ENCODE measurements at regions not wholly inside any gene's neighbourhood (a gene's known extent, or its start where the extent isn't known, plus 50 kb on each side); places are given as distances from the start of the nearest gene placed in this dataset.
"Not testable (repeated sequence)": the region's sequence is repeated elsewhere in the genome, so short reads cannot be mapped to it uniquely, and the experiment has no call there.

GRCh38 chr10:121112579-121113384 is 261.6 kb downstream of the WDR11 start:
- DNase-seq, result no peak
- intact Hi-C loops (cut with DNase I), result no loop called here

DNA sequence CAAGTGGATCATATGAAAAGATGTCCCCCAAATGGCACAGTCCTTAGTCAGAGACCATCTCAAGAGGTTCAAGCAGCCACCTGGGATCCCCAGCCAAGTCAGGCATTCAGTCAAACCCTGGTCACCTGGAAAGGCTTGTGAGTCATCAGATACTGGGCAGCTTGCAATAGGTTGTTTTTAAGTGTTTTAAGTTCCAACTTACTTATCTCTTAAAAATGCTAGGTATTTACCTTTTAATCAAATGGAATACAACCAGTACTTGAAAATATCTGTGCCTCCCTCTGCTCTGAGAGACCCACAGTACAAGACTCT is 262.2 kb downstream of the WDR11 start:
- intact Hi-C loops (cut with DNase I), result no loop called here
- no peak for DNase-seq

DNA sequence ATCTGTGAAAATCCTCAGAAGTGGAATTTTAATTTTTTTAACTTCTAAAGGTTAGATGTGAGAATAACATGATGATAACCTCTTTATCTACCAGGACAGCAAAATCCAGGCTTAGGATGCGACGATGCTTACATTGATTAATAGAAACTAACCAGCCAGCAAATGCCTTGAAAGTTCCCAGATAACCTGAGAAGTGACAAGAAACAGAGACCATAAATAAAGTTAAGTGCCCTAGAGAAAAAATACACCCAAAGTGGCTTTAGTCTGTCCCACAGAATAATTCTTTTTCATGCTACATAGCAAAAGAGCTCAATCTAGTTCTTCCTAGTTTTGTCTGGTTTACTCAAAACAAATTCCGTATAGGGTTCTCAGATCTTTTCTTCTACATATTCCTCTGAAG is 262.7 kb downstream of the WDR11 start:
- no peak for DNase-seq
- intact Hi-C loops (cut with DNase I), result no loop called here

- intact Hi-C loops (cut with DNase I), result no loop called here
- DNase-seq, result no peak
Measured at GRCh38 chr10:121115154-121115553, 264.0 kb downstream of the WDR11 start.

- DNase-seq, result no peak
- intact Hi-C loops (cut with DNase I), result no loop called here
Measured at GRCh38 chr10:121121462-121121861, 270.3 kb downstream of the WDR11 start.

DNA sequence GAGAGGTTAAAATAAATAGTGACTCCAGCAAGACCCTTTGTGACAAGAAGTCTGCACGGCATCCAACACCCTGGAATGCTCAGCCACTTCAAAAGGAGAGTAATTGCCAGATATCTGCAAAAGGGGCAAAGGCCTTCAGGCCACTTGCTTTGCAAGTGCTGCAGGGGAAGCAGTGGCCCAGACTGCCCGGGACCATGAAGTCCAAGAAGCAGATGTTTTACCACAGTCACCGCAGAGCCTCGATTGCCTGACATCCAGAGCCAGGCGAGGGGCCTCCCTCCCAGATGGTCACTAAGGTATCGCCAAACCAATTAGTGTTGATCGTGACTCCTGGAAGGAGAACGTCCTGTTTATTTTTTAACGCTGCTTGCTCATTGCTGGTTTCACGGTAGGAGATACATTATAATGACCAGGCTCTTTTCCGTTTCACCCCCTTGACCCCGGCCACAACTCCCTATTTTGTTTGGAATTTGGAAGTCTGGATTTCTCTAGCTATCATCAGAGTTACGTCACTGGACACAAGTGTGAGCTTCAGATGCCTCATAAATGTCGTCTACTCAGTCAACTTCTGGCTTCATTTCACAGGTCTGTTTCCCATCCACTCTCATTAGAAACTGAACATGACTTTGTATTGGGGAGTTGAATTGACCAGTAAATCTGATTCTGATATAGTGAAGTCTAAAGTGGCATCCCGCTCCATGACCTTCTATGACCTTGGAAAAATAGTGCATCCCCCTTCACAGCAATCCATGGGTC is 276.2 kb downstream of the WDR11 start:
- intact Hi-C loops (cut with DNase I), result no loop called here
- DNase-seq, result no peak

GRCh38 chr10:121128164-121128563 is 277.0 kb downstream of the WDR11 start:
- intact Hi-C loops (cut with DNase I), result no loop called here
- DNase-seq, result no peak

DNA sequence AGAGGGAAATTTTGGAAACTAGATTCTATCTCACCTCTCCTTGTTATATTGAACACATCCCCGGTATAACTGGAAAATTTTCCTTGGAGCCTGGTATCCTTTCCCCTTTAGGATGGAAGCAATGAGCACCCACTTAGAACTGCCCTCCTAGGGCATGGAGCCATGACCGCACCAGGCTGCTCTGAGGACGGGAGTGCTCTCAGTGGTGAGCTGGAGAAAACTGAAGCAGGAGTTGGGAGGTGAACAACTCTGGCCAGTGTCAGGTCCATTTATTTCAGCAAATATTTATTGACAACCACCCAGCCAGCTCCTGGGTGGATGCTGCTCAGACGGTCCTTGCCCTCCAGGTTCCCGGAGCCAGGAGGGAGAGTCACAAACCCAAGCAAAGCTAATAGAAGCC is 278.1 kb downstream of the WDR11 start:
- no peak for DNase-seq

DNA sequence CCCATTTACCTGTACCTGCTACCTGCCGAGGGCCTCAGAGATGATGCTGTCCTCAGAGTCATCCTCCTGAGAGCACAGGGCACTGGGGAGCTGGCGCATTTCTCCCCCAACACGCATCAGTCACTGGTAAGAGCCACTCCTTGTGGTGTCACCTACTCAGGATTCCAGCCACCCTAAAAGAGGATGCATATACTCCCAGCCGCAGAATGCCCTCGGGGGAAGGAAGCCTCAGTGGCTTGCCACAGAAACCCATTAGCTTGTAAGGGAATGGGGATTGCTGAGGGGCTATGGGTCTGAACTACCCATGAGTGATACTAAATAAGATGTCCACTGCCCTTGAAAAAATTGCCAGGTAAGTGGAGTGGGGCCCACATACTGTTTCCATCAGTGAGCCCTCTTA is 279.2 kb downstream of the WDR11 start:
- no peak for DNase-seq
- intact Hi-C loops (cut with DNase I), result no loop called here

More for the DNA sequence above, 278.1 kb downstream of the WDR11 start:
- intact Hi-C loops (cut with DNase I), result no loop called here

GRCh38 chr10:121131014-121131413 is 279.9 kb downstream of the WDR11 start:
- intact Hi-C loops (cut with DNase I), result no loop called here
- DNase-seq, result no peak

DNA sequence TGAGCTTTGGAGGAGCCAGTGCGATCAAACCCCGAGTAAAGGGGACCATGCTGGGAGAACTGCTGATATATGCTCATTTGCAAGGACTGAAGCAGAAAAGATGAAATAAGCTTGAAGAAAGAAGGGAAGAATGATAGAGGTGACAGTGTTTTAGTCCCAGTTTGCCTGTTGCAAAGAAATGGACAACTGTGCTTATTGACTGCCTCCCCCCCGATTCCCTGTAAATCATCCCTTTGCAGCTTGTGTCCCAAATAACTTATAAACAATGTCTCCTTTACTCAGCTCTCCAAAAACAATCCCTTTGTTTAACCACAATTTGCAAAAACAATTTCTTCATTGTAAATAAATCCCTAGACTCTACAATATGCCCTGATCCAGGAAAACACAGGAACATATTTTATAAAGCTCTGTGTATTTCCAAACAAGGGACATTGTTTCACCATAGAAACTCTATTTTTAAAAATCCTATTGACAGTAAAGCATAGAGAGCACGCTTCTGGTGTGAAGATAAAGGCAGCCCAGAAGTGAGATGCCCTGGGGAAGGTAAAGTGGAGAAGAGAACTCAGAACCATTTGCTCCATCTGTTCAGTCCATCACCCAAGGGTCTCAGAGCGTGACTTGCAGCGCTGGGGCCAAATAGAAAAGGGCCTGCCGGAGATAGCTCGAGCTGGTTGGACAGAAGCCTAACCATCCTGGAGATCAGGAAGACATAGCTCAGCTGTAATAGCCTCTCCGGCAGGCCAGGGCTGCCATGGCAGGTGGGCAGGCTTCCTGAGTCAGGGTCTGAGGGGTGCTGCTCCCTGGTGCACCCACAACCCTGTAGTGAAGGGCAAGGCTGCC is 280.5 kb downstream of the WDR11 start:
- intact Hi-C loops (cut with DNase I), result no loop called here
- peak in 34 of 42 donors; percentile 8 to 78 (median 46) for DNase-seq

- intact Hi-C loops (cut with DNase I), result no loop called here
- DNase-seq, result peak in 6 of 42 donors; percentile 27 to 49 (median 42)
Measured at GRCh38 chr10:121132273-121132672, 281.1 kb downstream of the WDR11 start.

DNA sequence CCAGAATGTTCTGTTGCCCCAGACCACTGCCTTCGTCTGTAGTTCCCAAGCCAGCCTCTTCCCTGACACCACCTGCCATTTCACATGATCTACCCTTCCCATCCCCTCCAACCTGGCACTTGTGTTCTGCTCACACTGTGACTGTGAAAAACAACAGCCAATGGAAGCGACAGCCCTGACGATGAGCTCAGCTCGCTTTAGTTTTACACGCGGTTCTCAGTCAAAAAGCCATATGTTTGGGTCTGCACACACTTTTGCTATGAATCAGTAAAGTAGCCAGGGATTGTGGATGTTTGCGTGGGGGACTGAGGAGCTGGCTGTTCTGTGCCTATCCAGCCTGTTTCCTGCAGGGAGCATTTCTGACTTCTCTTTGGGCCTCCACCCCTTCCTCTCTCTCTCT is 282.7 kb downstream of the WDR11 start:
- intact Hi-C loops (cut with DNase I), result no loop called here
- DNase-seq, result no peak

- intact Hi-C loops (cut with DNase I), result no loop called here
- DNase-seq, result peak in 7 of 42 donors; percentile 32 to 75 (median 41)
Measured at GRCh38 chr10:121134711-121135110, 283.5 kb downstream of the WDR11 start.

DNA sequence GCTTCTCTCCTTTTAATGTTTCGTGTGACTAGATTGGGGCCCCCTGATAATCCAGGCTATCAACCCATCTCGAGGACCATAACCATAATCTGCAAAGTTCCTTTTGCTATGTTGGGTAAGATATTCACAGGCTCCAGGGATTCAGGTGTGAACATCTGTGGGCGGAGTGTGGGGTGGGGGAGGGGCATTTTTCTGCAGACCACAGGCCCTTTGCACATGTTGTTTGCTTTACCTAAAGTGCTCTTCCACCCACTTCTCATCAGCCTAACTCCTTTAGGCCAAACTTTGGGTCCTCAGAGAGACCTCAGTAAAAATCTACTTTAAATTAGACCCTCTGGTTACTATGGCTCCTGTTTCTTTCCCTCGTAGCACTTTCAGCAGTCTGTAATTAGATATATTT is 284.4 kb downstream of the WDR11 start:
- intact Hi-C loops (cut with DNase I), result no loop called here
- no peak for DNase-seq

DNA sequence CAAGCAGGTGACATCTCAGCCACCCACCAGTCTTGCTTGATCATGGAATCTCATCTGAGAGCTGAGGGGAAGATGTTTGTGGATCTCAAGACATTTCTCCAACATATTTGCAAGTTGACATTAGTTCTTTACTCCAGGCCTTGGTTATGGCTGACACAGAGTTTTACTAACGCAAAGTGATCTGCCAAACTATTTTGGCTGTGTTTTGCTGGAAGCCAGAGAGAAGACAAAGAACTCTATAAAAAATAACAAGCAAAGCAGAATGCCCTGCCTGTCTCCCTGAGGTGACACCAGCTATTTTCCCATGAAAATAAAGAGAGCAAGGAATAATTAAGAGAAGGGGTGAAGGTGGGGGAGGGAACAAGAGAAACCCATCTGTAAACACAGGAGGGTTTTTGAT is 286.4 kb downstream of the WDR11 start:
- no peak for DNase-seq
- intact Hi-C loops (cut with DNase I), result no loop called here

DNA sequence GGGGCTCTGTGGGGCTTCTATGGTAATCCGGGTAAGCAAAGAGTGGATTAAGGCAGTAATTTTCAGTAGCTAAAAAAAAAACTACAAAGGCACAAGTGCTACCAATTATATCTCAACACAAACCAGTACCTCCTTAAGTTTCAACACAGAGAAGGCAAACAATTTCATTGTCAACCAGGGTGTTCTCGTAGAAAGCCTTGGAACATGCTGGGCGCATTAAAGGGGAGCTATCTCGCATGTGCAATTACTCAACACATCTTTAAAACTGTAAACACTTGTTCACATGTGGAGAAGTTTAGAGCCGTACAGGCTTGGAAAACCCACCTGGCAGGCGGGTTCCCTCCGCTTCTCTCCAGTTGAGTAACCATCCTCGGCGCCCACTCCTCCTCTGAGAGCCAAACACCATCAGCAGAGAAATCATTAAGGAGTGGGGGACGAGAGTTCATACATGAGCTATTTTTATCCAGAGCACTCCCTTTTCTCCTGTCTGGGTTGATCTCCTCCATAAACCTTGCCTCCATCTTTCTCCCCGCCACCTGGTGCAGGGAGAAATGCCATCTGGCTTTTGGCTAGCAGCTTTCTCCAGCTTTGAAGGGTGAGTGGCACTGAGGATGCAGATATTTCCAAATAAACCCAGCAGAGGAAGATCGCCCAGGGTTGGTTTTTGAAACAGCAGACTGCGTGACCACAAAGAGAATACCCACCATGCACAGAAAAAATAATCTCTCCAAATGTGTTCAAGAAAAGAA is 287.1 kb downstream of the WDR11 start:
- DNase-seq, result no peak
- intact Hi-C loops (cut with DNase I), result no loop called here

- no peak for DNase-seq
- intact Hi-C loops (cut with DNase I), result no loop called here
Measured at GRCh38 chr10:121138918-121139317, 287.8 kb downstream of the WDR11 start.

GRCh38 chr10:121145802-121146395 is 294.7 kb downstream of the WDR11 start:
- intact Hi-C loops (cut with DNase I); DNase-seq: not testable (repeated sequence)

All from head of caudate nucleus (tissue), 42 donors.